ENCODE measurements at regions not wholly inside any gene's neighbourhood (a gene's known extent, or its start where the extent isn't known, plus 50 kb on each side); places are given as distances from the start of the nearest gene placed in this dataset.
"Not testable (repeated sequence)": the region's sequence is repeated elsewhere in the genome, so short reads cannot be mapped to it uniquely, and the experiment has no call there.

GRCh38 chr17:34471278-34471677 lies 108.1 kb upstream of the TMEM132E start:
- DNase-seq: not testable (repeated sequence)

DNA sequence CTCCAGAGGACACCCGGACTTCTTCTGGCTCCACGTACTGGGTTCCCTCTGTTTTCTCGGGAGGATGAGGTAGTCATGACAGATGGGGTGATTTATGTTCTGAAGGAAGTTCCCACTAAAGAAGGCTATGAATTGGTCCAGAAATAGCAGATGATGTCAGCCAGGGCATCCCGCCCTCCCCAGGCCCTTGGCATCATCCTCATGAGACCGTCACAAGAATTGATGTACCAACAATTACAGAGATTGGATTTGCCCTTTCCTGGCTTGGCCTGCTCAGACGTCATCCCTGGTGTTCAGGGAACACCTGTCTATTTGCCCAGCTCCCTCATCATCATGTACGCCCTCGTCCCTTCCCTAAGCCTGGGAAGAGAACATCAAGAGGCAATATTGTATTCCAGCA lies 102.8 kb upstream of the CCL1 start:
- no peak for DNase-seq

GRCh38 chr17:34464812-34465211 lies 101.8 kb upstream of the CCL1 start:
- DNase-seq: no peak

DNA sequence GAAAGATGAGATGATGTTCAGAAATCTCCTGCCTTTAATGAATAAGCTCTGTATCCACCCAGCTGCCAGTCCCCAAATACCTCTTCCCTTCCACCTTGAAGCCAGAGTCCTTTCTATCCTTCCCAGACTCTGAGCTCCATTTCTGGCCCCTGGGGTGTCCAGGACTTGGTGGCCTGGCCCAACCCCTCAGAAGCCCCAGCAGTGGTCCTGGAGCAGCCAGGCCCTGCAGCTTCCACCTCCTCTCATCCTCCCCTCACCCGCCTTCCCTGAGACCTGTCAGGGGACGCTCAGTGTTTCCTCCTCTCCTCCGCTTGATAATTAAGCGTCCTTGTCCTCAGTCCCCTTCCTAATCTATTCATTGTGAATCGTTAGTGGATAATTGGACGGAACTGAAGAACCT lies 95.2 kb upstream of the CCL1 start:
- DNase-seq: no peak

- no peak for DNase-seq
Observed at GRCh38 chr17:34456121-34456520, 93.1 kb upstream of the CCL1 start.

DNA sequence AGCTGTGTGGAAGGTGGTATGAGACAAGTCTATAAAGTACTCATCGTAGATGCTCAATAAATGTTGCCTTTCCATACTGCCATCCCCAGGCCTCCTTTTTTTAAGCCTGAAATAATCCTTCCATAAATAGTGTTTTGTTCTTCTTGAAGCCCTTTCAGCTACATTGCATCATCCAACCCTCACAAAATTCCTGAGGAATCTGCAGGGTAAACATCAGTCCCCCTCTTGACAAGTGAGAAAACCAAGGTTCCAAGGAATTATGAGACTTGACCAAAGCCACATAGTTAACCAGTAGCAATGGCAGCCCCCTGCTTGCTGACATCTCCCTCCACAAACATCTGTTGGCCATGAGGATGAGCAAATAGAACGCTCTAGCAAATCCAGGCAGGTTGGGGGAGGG lies 89.7 kb upstream of the CCL1 start:
- no peak for DNase-seq

DNA sequence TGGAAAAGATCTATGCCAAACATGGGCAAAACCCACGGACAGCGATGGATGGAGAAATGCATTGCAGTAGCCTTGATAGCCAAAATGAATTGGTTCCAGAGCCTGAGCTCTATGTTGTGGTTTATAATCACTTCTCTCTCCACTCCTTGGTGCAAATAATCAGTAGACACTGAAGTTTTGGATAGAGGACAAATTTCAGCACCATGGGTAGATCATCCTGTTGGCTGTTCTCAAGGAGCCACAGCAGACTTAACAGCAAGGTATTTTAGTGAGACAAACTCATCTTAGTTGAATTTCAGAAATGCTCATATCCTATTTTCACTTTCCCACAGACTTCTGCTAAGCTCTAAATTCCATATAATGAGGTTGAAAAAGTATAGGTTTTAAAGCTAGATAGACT lies 88.3 kb upstream of the CCL1 start:
- DNase-seq: no peak

DNA sequence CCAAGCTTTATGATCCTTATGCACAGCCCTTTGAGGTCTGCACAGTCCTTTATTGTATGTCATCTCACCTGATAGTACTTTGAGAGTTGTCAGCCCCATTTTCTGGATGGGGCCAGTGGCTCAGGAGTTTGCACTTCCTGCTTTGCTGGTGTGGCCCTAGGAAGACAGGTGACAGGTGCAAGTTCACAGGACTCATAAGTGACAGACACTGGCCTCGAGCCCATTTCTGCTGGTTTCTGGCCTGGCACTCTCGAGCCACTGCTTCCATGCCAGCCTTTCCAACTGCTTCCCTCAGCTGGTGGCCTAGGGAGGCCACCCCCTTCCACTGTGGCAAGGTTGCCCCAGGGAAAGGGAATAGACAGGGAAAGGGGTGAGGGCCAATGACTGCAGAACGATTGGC lies 84.4 kb upstream of the CCL1 start:
- DNase-seq: no peak

DNA sequence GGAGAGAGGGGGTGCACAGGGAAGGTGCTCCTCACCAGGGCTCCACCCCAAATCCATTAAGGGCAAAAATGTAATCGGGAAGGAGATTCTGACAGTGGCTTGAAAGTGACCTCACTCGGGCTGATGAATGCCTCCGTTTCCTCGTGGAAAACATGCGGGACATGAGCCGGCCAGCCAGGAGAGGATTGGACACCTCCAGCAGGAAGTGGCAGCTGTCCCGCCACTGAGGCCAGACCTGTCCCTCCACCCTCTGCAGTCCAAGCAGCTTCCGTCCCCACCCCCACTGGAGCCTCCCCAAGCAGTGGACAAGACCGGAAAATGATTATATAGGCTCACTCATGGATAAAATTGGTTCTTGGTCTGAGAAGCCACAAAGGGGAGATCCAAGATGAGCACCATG lies 82.1 kb upstream of the CCL1 start:
- no peak for DNase-seq

- DNase-seq: no peak
Observed at GRCh38 chr17:34443619-34444469, 80.8 kb upstream of the CCL1 start.

- DNase-seq: no peak
Observed at GRCh38 chr17:34442387-34443111, 79.5 kb upstream of the CCL1 start.

DNA sequence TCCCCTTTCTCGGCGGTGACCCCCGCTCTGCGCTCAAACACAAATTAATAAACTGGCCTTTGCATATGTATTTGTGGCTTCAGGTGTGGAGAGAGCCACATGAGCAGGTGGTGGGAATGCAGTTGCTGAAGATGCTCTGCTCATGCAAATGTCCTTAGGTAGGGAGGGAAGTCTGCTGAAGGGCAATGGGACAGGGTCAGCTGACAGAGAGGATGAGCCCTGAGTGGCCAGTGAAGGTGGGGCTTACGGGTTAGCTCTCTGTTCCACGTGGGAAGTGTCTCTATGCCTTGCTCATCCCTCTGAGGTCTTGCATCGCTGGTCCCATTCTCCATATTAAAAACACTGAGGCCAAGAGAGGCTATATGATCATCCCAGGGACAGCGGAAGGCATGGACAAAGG lies 74.2 kb upstream of the CCL1 start:
- DNase-seq: no peak

- no peak for DNase-seq
Observed at GRCh38 chr17:34436607-34437006, 73.6 kb upstream of the CCL1 start.

DNA sequence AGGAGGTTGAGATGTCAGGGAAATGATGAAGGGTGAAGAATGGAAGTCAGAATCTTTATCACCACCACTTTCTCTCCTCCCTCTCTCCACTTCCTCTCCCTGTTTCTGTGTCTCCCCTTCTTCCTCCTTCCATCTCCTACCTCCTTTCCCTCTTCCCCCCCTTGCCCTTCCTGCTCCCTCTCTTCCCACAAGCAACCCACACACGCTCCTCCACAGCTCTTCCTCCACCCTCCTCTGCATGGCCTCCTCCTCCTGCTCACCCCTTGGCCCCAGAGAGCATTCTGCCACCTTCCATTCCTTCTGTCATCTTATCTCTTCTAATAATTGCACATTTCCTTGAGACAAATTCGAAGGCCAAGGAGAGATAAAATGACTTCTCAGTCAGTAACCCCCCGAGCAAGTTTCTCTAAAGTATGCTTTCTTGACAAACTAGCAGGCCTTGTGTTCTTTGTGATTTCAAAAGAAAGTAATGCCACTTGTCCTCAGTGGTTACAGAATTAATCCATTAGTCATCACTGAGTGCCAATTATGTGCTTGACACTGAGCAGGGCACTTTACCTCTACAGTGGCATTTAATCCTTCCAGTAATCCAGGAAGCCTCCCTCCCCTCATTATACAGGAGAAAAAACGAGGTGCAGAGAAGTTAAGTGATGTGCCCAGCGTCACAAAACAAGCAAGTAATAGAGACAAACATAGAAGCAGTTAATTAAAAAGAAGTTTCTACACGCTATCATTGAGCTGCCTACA lies 72.3 kb upstream of the CCL1 start:
- DNase-seq: no peak

DNA sequence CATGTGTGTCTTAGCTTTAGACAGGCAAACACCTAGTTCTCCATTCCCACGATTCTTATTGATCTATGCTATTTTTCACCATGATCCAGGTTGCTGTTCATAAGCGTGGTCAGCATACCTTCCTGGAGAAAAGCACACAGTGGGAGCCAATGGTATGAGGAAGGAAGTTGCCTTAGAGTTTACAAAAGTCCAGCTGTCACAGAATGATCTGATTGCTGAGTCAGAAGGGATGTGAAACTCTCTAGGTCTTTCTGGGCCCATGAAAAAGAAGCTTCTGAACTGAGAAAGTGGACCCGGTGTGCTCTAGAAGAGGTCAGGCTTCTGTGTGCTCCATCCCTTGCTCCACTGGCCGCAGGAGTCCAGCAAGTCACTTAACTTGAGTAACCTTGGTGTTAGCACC lies 71.0 kb upstream of the CCL1 start:
- no peak for DNase-seq

DNA sequence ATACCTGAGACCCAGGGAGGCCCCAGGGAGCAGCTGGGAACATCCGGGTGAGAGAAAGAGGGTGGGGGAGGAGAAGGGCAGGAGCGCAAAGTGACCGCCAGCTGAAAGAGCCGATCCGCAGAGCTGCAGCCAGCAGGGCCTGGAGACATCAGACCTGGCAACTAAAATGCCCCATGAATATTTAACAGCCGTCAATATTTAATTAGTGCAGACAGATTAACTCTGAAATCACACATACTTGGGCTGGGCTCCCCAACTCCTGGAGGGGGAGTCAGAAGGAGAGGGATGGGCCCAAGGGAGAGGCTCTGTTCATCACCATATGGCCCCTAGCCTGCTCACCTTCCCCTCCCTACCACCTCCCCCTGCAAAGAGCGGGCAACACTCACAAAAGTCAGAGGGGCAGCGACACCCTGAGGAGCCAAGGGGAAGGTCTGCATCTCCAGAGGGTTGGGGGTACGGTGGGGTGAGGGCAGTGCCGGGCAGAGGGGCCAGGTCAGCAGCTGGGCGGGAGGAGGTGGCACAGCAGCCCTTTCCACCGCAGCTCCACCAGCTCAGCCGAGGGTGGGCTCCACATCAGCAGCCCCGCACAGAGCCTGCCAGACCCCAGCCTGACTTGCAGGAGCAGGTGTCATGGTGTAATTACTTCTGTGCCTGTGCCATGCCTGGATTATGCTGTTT lies 61.9 kb upstream of the CCL1 start:
- no peak for DNase-seq

GRCh38 chr17:34423978-34424813 lies 61.2 kb upstream of the CCL1 start:
- DNase-seq: no peak

GRCh38 chr17:34423315-34423714 lies 60.3 kb upstream of the CCL1 start:
- not testable (repeated sequence) for DNase-seq

GRCh38 chr17:34420900-34421299 lies 57.9 kb upstream of the CCL1 start:
- DNase-seq: no peak

GRCh38 chr17:34420254-34420766 lies 57.3 kb upstream of the CCL1 start:
- DNase-seq: peak; percentile 20 to 62 (median 40)

DNA sequence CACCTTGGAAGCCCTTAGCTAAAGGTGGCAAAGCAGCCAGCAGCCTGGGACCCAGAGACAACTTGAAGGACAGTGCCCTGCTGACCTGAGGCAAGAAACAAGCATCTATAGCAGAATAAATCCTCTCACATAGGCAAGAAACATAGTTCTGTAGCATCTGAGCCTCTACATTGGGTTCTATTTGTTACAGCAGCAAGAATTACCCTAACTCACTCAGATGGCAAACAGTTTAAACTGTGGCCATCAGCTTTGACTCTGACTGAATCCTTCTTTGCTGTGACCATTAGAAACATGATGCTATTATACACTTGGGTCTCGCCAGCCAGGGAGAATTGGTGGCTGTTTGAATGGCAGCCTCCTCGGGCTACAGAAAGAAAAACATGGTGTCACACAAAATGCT lies 53.1 kb upstream of the CCL1 start:
- no peak for DNase-seq

GRCh38 chr17:34414339-34414738 lies 51.3 kb upstream of the CCL1 start:
- DNase-seq: no peak

Measured in T-helper 1 cell (primary cell).